HG03175 (cell line): ENCODE measurements at regions not wholly inside any gene's neighbourhood (a gene's known extent, or its start where the extent isn't known, plus 50 kb on each side); places are given as distances from the start of the nearest gene placed in this dataset.
"Not testable (repeated sequence)": the region's sequence is repeated elsewhere in the genome, so short reads cannot be mapped to it uniquely, and the experiment has no call there.

Experiments
- ATAC-seq: cut with Tn5 transposase; IDR thresholded peaks from one replicate; pipeline ENCODE4 v1.9.1; 2021; ENCODE audit warnings: mild to moderate bottlenecking, moderate library complexity; ENCODE audit not compliant: unreplicated experiment

DNA sequence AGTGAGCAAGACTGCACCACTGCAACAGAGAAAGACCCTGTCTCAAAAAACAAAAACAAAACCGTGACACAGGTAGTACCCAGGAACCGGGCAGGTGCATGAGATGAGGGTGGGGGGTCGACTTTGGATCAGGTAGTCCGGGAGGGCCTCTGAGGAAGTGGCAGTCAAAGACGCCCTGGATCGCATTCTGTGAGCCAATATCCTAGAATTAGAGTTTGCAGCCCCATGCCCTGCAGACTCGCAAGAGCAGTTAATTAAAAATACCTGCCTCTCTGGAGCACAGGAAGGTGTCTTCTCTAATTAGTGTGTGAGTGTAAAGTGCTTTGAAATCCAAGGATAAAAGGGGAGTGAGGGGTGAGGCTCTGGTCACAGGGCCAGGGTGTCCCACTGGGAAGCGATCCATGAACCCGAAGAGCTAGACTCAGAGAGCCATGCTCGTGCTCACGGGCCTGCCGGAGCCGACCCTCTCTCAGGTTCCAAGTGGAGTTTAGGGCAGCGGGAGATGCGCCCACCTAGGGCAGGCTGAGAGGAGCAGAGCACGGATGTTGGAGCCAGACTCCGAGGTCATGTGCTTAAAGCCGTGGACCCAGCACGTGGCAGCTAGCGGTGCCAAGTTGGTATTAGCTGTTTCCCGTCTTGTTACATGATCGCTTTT is 74.7 kb upstream of the PTPN1 start:
- ATAC-seq: no peak

DNA sequence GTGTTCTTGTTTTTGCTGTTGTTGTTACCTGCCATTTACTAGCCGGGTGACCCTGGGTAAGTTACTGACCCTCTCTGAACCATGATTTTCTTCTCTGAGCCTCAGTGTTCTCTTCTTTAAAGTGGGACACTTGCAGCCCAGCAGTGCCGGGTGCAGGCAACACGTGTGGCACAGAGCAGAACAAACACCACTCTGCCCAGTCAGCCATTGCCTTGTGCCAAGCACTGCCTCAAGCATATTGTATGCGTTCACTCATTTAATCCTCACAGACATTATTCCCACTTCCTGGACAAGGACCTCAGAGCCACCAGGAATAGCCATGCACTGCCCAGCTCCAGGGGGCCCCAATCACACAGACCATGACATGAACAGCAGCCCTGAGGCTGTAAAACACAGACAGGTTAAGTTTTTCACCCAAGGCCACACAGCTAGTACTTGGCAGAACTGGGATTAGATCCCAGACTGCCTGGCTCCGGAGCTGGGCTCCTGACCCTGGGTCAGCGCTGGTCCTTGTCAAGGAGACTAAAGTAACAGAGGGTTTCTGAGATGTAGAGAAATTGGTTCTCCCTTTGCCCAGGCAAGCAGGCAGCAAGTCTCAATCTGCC is 74.0 kb upstream of the PTPN1 start:
- ATAC-seq: no peak

- no peak for ATAC-seq
Measured at GRCh38 chr20:50436696-50437095, 73.5 kb upstream of the PTPN1 start.

GRCh38 chr20:50438986-50439407 is 71.2 kb upstream of the PTPN1 start:
- no peak for ATAC-seq

- ATAC-seq: no peak
Measured at GRCh38 chr20:50439539-50440453, 70.4 kb upstream of the PTPN1 start.

- ATAC-seq: no peak
Measured at GRCh38 chr20:50442512-50442911, 67.7 kb upstream of the PTPN1 start.

GRCh38 chr20:50445354-50446151 is 64.6 kb upstream of the PTPN1 start:
- ATAC-seq: no peak

DNA sequence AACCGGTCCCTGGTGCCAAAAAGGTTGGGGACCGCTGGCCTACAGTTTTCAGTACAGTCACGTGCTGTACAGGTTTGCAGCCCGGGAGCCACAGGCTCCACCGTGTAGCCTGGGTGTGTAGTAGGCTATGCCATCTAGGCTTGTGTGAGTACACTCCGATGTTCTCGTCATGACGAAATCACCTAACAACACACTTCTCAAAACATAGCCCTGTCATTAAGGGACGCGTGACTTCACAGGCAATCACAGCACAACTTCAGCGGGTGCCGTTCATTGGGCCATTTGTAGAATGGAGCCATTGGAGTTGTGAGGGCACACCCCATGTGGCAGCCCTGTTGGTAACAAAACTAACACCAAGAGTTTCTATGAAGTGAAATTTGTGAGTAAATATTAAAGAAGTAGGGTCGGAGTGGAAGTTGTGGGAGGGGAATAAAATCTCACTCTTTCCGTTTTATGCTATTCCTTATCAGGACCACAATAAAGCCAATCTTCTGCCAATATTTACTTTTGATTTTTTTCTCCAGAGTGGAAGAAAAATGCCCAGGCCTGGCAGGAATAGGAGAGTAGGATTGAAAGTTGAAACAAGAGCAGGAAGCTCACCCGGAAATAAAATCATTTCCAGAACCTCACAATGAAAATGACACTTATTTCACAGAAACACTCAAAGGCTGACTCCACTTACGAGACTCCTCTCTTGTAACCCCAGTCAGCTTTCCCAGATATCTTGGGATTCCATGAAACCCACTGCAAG is 63.7 kb upstream of the PTPN1 start:
- no peak for ATAC-seq

DNA sequence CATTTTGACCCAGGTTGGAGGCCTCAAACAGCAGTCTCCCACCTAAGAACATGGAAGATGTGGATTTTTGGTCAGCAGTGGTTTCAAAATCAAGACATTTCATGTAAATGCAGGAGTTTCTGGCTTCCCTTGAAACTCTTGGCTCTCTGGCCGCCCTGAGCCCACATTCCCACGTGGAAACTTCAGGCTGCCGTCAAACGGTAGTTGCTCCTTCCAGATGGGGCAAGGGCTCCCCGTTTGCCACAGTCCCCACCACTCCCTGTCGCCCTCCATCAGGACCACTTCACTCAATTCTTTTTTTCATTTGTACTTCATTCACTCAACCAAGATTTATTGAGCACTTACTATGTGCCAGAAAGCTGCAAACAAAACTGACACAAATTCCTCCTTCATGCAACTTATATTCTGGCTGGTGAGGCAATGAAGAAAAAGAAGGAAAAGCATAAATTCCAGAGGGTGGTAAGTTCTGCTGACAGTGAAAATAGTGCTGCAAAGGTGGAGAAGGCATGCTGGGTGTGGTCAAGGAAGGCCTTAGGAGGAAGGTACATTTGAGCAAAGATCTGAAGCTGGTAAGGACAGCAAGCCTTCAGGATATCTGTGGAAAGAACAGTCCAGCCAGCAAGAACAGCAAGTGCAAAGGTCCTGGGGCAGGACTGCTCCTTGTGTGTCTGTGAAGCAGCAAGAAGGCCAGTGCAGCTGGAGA is 62.9 kb upstream of the PTPN1 start:
- ATAC-seq: no peak

DNA sequence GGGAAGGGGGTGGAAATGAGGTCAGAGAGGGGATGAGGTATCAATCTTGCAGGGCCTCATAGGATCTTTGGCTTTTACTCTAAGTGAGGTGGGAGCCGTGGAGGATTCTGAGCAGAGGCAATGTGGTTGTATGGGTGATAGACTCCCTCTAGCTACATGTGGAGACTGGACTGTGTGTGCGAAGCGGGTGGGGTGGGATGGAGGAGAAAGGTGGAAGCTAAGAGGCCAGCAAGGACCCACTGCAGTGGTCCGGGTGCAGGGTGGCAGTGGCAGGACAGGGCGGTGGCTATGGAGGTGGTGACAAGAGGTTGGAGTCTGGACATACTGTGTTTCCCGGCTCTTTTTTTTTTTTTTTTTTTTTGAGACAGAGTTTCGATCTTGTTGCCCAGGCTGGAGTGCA is 62.4 kb upstream of the PTPN1 start:
- ATAC-seq: no peak

GRCh38 chr20:50448625-50449403 is 61.4 kb upstream of the PTPN1 start:
- not testable (repeated sequence) for ATAC-seq

DNA sequence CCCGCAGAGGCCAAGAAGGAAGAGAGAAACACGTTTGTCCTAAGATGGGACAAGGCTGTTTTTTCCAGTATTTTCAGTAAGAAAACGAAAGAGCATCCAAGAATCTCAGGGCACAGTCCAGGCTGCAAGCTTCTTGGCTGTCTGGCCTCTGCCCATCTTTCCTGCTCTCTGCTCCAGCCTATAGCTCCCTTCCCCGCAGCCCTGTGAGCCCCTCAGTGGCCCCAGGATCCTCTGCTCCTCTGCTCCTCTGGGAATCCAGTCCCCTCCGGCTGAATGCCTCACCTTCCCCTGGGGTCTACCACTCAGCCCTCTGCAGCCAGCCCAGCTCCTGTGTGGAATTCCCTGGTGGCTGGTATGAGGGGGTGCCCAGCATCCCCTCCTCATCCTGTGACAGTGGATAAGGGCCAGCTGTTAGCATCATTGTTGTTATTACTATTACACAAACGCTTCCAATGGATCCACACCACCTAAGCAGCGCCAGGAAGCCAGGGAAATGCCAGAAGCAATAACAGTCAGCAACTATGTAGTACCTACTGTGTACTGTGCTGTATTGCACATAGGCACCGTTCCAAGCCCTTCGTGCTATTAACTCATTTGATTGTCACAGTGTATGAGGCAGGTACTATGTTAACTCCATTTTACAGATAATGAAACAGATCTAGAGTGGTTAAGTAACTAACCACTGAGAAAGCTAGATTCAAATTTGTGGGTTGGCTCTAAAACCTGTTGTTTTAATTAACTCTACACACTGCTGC is 60.3 kb upstream of the PTPN1 start:
- peak; percentile 52 for ATAC-seq

- ATAC-seq: peak; percentile 10
Measured at GRCh38 chr20:50450493-50450826, 59.7 kb upstream of the PTPN1 start.

- peak; percentile 75 for ATAC-seq
Measured at GRCh38 chr20:50450881-50451752, 59.1 kb upstream of the PTPN1 start.

DNA sequence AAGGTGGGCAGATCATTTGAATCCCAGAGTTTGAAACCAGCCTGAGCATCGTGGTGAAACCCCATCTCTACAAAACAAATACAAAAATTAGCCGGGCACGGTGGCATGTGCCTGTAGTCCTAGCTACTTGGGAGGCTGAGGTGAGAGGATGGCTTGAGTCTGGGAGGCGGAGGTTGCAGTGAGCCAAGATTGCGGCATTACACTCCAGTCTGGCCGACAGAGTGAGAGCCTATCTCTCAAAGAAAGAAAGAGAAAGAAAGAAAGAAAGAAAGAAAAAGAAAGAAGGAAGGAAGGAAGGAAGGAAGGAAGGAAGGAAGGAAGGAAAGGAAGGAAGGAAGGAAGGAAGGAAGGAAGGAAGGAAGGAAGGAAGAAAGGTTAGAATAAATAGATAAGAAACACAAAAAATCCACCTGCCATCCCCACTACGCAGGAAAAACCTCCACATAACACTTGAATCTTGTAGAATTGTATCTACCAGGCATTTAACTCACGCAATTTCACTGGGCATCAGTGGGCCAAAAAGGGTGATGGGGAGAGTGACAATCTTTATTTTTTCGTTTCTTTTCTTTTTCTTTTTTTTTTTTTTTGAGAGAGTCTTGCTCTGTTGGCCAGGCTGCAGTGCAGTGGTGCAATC is 58.3 kb upstream of the PTPN1 start:
- ATAC-seq: not testable (repeated sequence)

DNA sequence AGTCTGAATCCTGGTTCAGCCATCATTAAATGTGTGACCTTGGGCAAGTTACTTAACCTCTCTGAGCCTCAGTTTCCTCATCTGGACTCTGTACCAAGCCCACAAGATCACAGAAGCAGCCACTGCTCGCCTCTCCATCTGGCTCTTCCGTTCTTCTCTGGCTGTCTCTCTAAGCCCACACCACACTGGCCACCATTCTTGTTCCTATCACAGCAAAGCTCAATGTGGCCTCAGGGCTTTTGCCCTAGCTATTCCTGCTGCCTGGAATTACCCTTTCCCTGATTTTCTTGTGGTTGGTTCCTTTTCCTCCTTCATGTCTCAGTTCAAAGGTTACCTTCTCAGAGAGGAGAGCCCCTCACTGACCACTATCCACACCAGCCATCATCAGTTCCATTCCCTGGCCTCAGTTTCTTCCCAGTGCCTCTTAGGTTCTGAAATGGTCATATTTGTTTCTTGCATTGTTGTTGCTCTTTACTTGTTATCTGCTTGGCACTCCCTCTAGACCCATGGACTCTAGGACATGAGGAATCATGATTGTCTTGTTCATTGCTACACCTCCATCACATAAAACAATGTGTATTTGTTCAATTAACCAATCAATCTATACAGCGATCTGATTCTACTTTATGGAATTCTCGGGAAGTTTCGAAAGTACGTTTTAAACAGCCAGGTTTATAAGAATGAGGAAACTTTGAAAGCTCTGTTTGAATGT is 56.5 kb upstream of the PTPN1 start:
- ATAC-seq: no peak
